ENCODE measurements at regions not wholly inside any gene's neighbourhood (a gene's known extent, or its start where the extent isn't known, plus 50 kb on each side); places are given as distances from the start of the nearest gene placed in this dataset.

GRCh38 chr6:115071962-115072361 is 729.1 kb upstream of the HS3ST5 start:
- Histone ChIP-seq H2AFZ (no peak overlapping the region), H4K20me1 (replicated peaks; ENCODE audit: insufficient read depth) (no peaks in the 10 kb centered on the region), H3K79me2 (replicated peaks; ENCODE audit: insufficient read depth) (no peaks in the 10 kb centered on the region), H3K9me2 (ENCODE audit: insufficient read depth) (no peaks in the 10 kb centered on the region), H3K4me2 (no peak overlapping the region), H3K4me1 (ENCODE audit: insufficient read depth) (no peaks in the 10 kb centered on the region), H3K27ac (ENCODE audit: low read depth) (no peak overlapping the region), H3K36me3 (ENCODE audit: insufficient read depth) (peaks cover 10% of the 10 kb centered on the region), H3K27me3 (ENCODE audit: insufficient read depth) (no peaks in the 10 kb centered on the region), H3F3A (replicated peaks; ENCODE audit: low read depth) (no peaks in the 10 kb centered on the region), H3K4me3 (no peak overlapping the region)
- DNase-seq (ENCODE audit: low spot score): no peak
- ATAC-seq: no peak
- peaks cover 3% of the 10 kb centered on the region; the same call in 2 of the 3 replicates for H3K4me1 Mint-ChIP-seq
- no peak overlapping the region for H3K27ac Mint-ChIP-seq
- peaks cover 12% of the 10 kb centered on the region for H3K36me3 Mint-ChIP-seq (ENCODE audit: low read depth)
- peaks cover 4% of the 10 kb centered on the region for H3K27me3 Mint-ChIP-seq (ENCODE audit: insufficient read depth, low read depth, poor library complexity)
- peaks cover 12% of the 10 kb centered on the region for H3K9me3 Mint-ChIP-seq
- no peak overlapping the region for H3K4me3 Mint-ChIP-seq
- TF ChIP-seq JUNB (IDR thresholded peaks at IDR 0.05; ENCODE audit: unreplicated experiment): no peak

- no peaks in the 10 kb centered on the region for H3K4me1 ChIP-seq (ENCODE audit: insufficient read depth)
- H3K9me2 ChIP-seq (ENCODE audit: insufficient read depth): no peaks in the 10 kb centered on the region
- H3K36me3 ChIP-seq (ENCODE audit: insufficient read depth): peaks cover 10% of the 10 kb centered on the region
- Mint-ChIP-seq H3K27me3 (ENCODE audit: insufficient read depth, low read depth, poor library complexity) (peaks cover 4% of the 10 kb centered on the region), H3K27ac (peak overlapping the region; percentile 81), H3K4me3 (no peak overlapping the region), H3K36me3 (ENCODE audit: low read depth) (peaks cover 12% of the 10 kb centered on the region), H3K9me3 (peaks cover 12% of the 10 kb centered on the region), H3K4me1 (peaks cover 3% of the 10 kb centered on the region; the same call in 2 of the 3 replicates)
- H3K4me3 ChIP-seq: no peak overlapping the region
- no peak overlapping the region for H3K27ac ChIP-seq (ENCODE audit: low read depth)
- no peaks in the 10 kb centered on the region for H3K79me2 ChIP-seq (replicated peaks; ENCODE audit: insufficient read depth)
- DNase-seq (ENCODE audit: low spot score) (no peak), ATAC-seq (no peak)
- H3K4me2 ChIP-seq: no peak overlapping the region
- no peak for TF ChIP-seq STAT1 (IDR thresholded peaks at IDR 0.05; ENCODE audit: unreplicated experiment)
- no peaks in the 10 kb centered on the region for H3F3A ChIP-seq (replicated peaks; ENCODE audit: low read depth)
- H2AFZ ChIP-seq: peak overlapping the region; percentile 69; the same call in 1 of the 2 replicates
- H3K27me3 ChIP-seq (ENCODE audit: insufficient read depth): no peaks in the 10 kb centered on the region
- H4K20me1 ChIP-seq (replicated peaks; ENCODE audit: insufficient read depth): no peaks in the 10 kb centered on the region
Observed at GRCh38 chr6:115067690-115068447, 725.0 kb upstream of the HS3ST5 start.

- ATAC-seq: no peak
- TF ChIP-seq JUNB (IDR thresholded peaks at IDR 0.05; ENCODE audit: unreplicated experiment): no peak
- no peak for TF ChIP-seq CREB1 (CRISPR knock-in tag; IDR thresholded peaks at IDR 0.05; ENCODE audit: low read depth)
- TF ChIP-seq ETS1 (IDR thresholded peaks at IDR 0.05): no peak
- TF ChIP-seq STAT1 (IDR thresholded peaks at IDR 0.05; ENCODE audit: unreplicated experiment): no peak
- no peak for TF ChIP-seq REST (IDR thresholded peaks at IDR 0.05; ENCODE audit: unreplicated experiment)
- no peak for TF ChIP-seq ZNF114 (CRISPR knock-in tag; IDR thresholded peaks at IDR 0.05)
- no peak for TF ChIP-seq EZH2phosphoT487 (IDR thresholded peaks at IDR 0.05; ENCODE audit: unreplicated experiment)
- TF ChIP-seq CTCF (conservative IDR thresholded peaks at IDR 0.05; ENCODE audit: low read depth in 2 of 2): no peak
- no peak for TF ChIP-seq POLR2AphosphoS5 (IDR thresholded peaks at IDR 0.05; ENCODE audit: low read depth)
- TF ChIP-seq ZNF331 (CRISPR knock-in tag; IDR thresholded peaks at IDR 0.05; ENCODE audit: low read depth): no peak
Observed at GRCh38 chr6:115064680-115065079, 721.9 kb upstream of the HS3ST5 start.

More at GRCh38 chr6:115064680-115065079, 721.9 kb upstream of the HS3ST5 start:
- Mint-ChIP-seq H3K9me3 (no peaks in the 10 kb centered on the region), H3K4me3 (no peak overlapping the region), H3K36me3 (ENCODE audit: low read depth) (no peaks in the 10 kb centered on the region), H3K4me1 (peaks cover 3% of the 10 kb centered on the region; the same call in 2 of the 3 replicates), H3K27ac (no peak overlapping the region), H3K27me3 (ENCODE audit: insufficient read depth, low read depth, poor library complexity) (no peaks in the 10 kb centered on the region)
- Histone ChIP-seq H3K4me1 (ENCODE audit: insufficient read depth) (no peaks in the 10 kb centered on the region), H3K27me3 (ENCODE audit: insufficient read depth) (no peaks in the 10 kb centered on the region), H3K36me3 (ENCODE audit: insufficient read depth) (no peaks in the 10 kb centered on the region), H3K9me2 (ENCODE audit: insufficient read depth) (no peaks in the 10 kb centered on the region), H3K4me3 (no peak overlapping the region), H3F3A (replicated peaks; ENCODE audit: low read depth) (no peaks in the 10 kb centered on the region), H3K79me2 (replicated peaks; ENCODE audit: insufficient read depth) (no peaks in the 10 kb centered on the region), H3K4me2 (no peak overlapping the region), H4K20me1 (replicated peaks; ENCODE audit: insufficient read depth) (no peaks in the 10 kb centered on the region), H2AFZ (no peak overlapping the region), H3K27ac (ENCODE audit: low read depth) (no peak overlapping the region)
- no peak for DNase-seq (ENCODE audit: low spot score)

Measured in GM23338 (cell line).